BLaER1 (cell line): ENCODE measurements at regions not wholly inside any gene's neighbourhood (a gene's known extent, or its start where the extent isn't known, plus 50 kb on each side); places are given as distances from the start of the nearest gene placed in this dataset.

Experiments
- H3K27ac ChIP-seq: shearing (Covaris generic); formaldehyde crosslinking; 2 replicates; pipeline ENCODE4 v1.8.1; 2022
- H3K27me3 ChIP-seq: shearing (Covaris generic); formaldehyde crosslinking; 2 replicates; pipeline ENCODE4 v1.8.1; 2022
- H3K36me3 ChIP-seq: shearing (Covaris generic); formaldehyde crosslinking; 2 replicates; pipeline ENCODE4 v1.8.1; 2022
- H3K4me1 ChIP-seq: shearing (Covaris generic); formaldehyde crosslinking; 2 replicates; pipeline ENCODE4 v1.8.1; 2022
- H3K4me2 ChIP-seq: shearing (Covaris generic); formaldehyde crosslinking; 2 replicates; pipeline ENCODE4 v1.8.1; 2022
- H3K4me3 ChIP-seq: shearing (Covaris generic); formaldehyde crosslinking; 2 replicates; pipeline ENCODE4 v1.8.1; 2022
- H3K9ac ChIP-seq: shearing (Covaris generic); formaldehyde crosslinking; 2 replicates; pipeline ENCODE4 v1.8.1; 2022
- H3K9me3 ChIP-seq: shearing (Covaris generic); formaldehyde crosslinking; 2 replicates; pipeline ENCODE4 v1.8.1; 2022
- H4K20me1 ChIP-seq: shearing (Covaris generic); formaldehyde crosslinking; 2 replicates; pipeline ENCODE4 v1.8.1; 2022
- Cebpa-rat ChIP-seq: shearing (Covaris generic); IDR thresholded peaks from 2 replicates; pipeline ENCODE4 v1.8.1; 2022

GRCh38 chrX:145687707-145688106 is 129.9 kb upstream of the SLITRK2 start:
- Histone ChIP-seq H3K9me3 (no peaks in the 10 kb centered on the region), H3K4me3 (no peak overlapping the region), H3K4me2 (no peak overlapping the region), H3K27me3 (peaks cover 83% of the 10 kb centered on the region), H4K20me1 (no peaks in the 10 kb centered on the region), H3K9ac (no peak overlapping the region), H3K4me1 (no peaks in the 10 kb centered on the region), H3K27ac (no peak overlapping the region), H3K36me3 (no peaks in the 10 kb centered on the region)
- TF ChIP-seq Cebpa-rat: no peak

GRCh38 chrX:145694048-145694447 is 123.6 kb upstream of the SLITRK2 start:
- peaks cover 93% of the 10 kb centered on the region for H3K27me3 ChIP-seq

GRCh38 chrX:145715641-145716138 is 101.9 kb upstream of the SLITRK2 start:
- Histone ChIP-seq H3K4me2 (no peak overlapping the region), H4K20me1 (no peaks in the 10 kb centered on the region), H3K27ac (no peak overlapping the region), H3K4me3 (no peak overlapping the region), H3K4me1 (no peaks in the 10 kb centered on the region), H3K9me3 (no peaks in the 10 kb centered on the region), H3K9ac (no peak overlapping the region), H3K27me3 (peaks cover 65% of the 10 kb centered on the region), H3K36me3 (no peaks in the 10 kb centered on the region)
- no peak for TF ChIP-seq Cebpa-rat

More at GRCh38 chrX:145694048-145694447, 123.6 kb upstream of the SLITRK2 start:
- Histone ChIP-seq H3K4me1 (no peaks in the 10 kb centered on the region), H4K20me1 (no peaks in the 10 kb centered on the region), H3K4me3 (no peak overlapping the region), H3K4me2 (no peak overlapping the region), H3K9ac (no peak overlapping the region), H3K36me3 (no peaks in the 10 kb centered on the region), H3K27ac (no peak overlapping the region), H3K9me3 (no peaks in the 10 kb centered on the region)
- TF ChIP-seq Cebpa-rat: no peak

- no peak for TF ChIP-seq Cebpa-rat
- Histone ChIP-seq H3K27ac (no peak overlapping the region), H3K4me3 (no peak overlapping the region), H3K4me1 (no peaks in the 10 kb centered on the region), H3K9me3 (no peaks in the 10 kb centered on the region), H3K36me3 (no peaks in the 10 kb centered on the region), H3K4me2 (no peak overlapping the region), H4K20me1 (no peaks in the 10 kb centered on the region), H3K9ac (no peak overlapping the region), H3K27me3 (peaks cover 65% of the 10 kb centered on the region)
These were observed 101.4 kb upstream of the SLITRK2 start for GRCh38 chrX:145716226-145716625.

- Histone ChIP-seq H3K36me3 (no peaks in the 10 kb centered on the region), H3K9ac (no peak overlapping the region), H3K9me3 (no peaks in the 10 kb centered on the region), H3K4me1 (no peaks in the 10 kb centered on the region), H3K27me3 (peaks cover 72% of the 10 kb centered on the region), H3K4me2 (no peak overlapping the region), H4K20me1 (no peaks in the 10 kb centered on the region; the same call in 1 of the 2 replicates), H3K4me3 (no peak overlapping the region), H3K27ac (no peak overlapping the region)
- TF ChIP-seq Cebpa-rat: no peak
These were observed 90.2 kb upstream of the SLITRK2 start for GRCh38 chrX:145727476-145727875.

- Histone ChIP-seq H4K20me1 (no peaks in the 10 kb centered on the region; the same call in 1 of the 2 replicates), H3K4me1 (no peaks in the 10 kb centered on the region)
- no peak for TF ChIP-seq Cebpa-rat
These were observed 88.0 kb upstream of the SLITRK2 start for GRCh38 chrX:145729635-145730034.

GRCh38 chrX:145735036-145735435 is 82.6 kb upstream of the SLITRK2 start:
- H3K4me1 ChIP-seq: no peaks in the 10 kb centered on the region
- H3K27me3 ChIP-seq: peaks cover 16% of the 10 kb centered on the region
- H3K4me3 ChIP-seq: no peak overlapping the region
- no peak for TF ChIP-seq Cebpa-rat
- H3K4me2 ChIP-seq: no peak overlapping the region
- no peak overlapping the region for H3K27ac ChIP-seq
- no peaks in the 10 kb centered on the region for H3K36me3 ChIP-seq
- no peaks in the 10 kb centered on the region for H3K9me3 ChIP-seq
- H3K9ac ChIP-seq: no peak overlapping the region
- H4K20me1 ChIP-seq: no peaks in the 10 kb centered on the region

More at GRCh38 chrX:145729635-145730034, 88.0 kb upstream of the SLITRK2 start:
- no peak overlapping the region for H3K27ac ChIP-seq
- H3K4me2 ChIP-seq: no peak overlapping the region
- peaks cover 56% of the 10 kb centered on the region for H3K27me3 ChIP-seq
- H3K36me3 ChIP-seq: no peaks in the 10 kb centered on the region
- H3K9ac ChIP-seq: no peak overlapping the region
- no peak overlapping the region for H3K4me3 ChIP-seq
- no peaks in the 10 kb centered on the region for H3K9me3 ChIP-seq

- no peak for TF ChIP-seq Cebpa-rat
- Histone ChIP-seq H3K4me2 (no peak overlapping the region), H3K36me3 (no peaks in the 10 kb centered on the region)
These were observed 65.7 kb upstream of the SLITRK2 start for GRCh38 chrX:145751943-145752342.

More at GRCh38 chrX:145751943-145752342, 65.7 kb upstream of the SLITRK2 start:
- Histone ChIP-seq H3K4me1 (no peaks in the 10 kb centered on the region), H3K9me3 (peaks cover 16% of the 10 kb centered on the region), H3K27me3 (peaks cover 35% of the 10 kb centered on the region), H4K20me1 (no peaks in the 10 kb centered on the region), H3K9ac (no peak overlapping the region), H3K4me3 (no peak overlapping the region), H3K27ac (no peak overlapping the region)
